GM13977 (cell line): ENCODE measurements at regions not wholly inside any gene's neighbourhood (a gene's known extent, or its start where the extent isn't known, plus 50 kb on each side); places are given as distances from the start of the nearest gene placed in this dataset.

Source experiments
- DNase-seq: peaks from one replicate; pipeline ENCODE4 v3.0.0; 2012; ENCODE audit warnings: low spot score
- CTCF ChIP-seq: IDR thresholded peaks from 2 replicates; pipeline ENCODE4 v1.5.1; 2012; ENCODE audit warnings: mild to moderate bottlenecking, control low read depth; ENCODE audit not compliant: insufficient read depth; ENCODE audit errors: extremely low read depth, missing control alignments
- in situ Hi-C: fragments of 300-500 bp; cut with MboI; formaldehyde crosslinking; loops from one replicate; pipeline ENCODE4 v1.12.0; 2022; ENCODE audit warnings: low sequenced_read_pairs, low pct_unique_long_range_greater_than_20kb, mixed read lengths, inconsistent platforms; ENCODE audit not compliant: unreplicated experiment

GRCh38 chr7:46850563-46851330, 731.2 kb downstream of the TNS3 start:
- DNase-seq, result no peak
- in situ Hi-C loops, result no loop called here
- TF ChIP-seq CTCF, result no peak

DNA sequence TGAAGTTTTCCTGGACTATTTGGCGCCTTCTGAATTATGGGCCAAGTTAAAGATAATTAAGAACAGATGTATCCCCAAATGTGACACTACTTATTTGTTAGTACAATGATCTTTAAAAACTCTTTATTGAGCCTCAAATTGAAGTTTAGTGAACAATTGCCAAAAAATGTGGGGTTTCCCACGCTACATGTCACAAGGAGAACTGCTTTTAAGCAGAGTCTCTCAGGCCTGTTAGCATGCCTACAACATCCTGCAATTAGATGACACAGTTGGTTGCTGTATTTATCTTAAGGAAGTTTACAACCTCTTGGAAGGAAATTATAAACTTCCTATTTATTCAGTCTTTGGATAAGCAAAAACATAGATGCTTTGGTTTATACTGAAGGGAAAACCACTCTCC, 733.0 kb downstream of the TNS3 start:
- in situ Hi-C loops, result no loop called here
- DNase-seq, result no peak
- no peak for TF ChIP-seq CTCF

GRCh38 chr7:46848311-46848710, 733.6 kb downstream of the TNS3 start:
- no peak for TF ChIP-seq CTCF
- DNase-seq, result no peak
- in situ Hi-C loops, result no loop called here

GRCh38 chr7:46847126-46847525, 734.8 kb downstream of the TNS3 start:
- DNase-seq, result no peak
- in situ Hi-C loops, result no loop called here
- no peak for TF ChIP-seq CTCF

- no peak for TF ChIP-seq CTCF
- DNase-seq, result no peak
- in situ Hi-C loops, result no loop called here
Observed at GRCh38 chr7:46844486-46844885, 737.4 kb downstream of the TNS3 start.

DNA sequence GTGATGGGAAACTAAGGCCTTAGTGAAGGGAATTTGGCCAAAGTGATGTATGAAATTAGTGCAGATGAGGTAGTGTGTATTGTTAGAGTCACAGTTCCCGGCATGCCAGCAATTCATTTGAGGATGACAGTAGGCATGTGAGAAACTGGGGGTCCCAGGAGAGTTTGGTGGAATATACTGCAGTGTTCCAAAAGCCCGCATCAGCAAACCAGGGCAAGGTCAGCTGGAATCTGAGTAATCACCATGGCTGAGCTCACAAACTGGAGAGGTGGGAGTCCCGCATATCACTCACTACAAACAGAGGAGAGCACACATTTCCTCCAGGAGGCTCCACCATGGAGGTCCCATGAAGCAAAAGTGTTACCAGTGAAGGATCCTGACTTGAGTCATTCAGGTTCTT, 740.7 kb downstream of the TNS3 start:
- DNase-seq, result no peak
- TF ChIP-seq CTCF, result no peak
- in situ Hi-C loops, result no loop called here

DNA sequence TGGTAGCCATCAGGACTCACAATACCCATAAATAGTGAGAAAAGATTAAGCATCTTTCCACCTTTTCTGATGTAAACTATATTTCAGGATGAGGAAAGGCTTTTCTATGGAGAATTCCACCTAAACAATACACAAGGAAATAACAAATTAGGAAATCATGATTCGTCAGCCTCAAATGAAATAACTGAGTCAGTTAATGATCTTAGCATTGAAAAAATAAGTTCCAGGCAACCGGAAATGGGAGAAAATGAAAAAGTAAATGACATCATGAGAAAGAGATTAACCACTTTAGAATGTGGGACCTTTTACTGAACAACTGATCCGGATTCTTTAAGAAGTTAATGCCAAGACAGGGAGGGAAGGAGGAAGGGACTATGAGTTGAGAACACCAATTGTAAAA, 742.3 kb downstream of the TNS3 start:
- DNase-seq, result no peak
- in situ Hi-C loops, result no loop called here
- TF ChIP-seq CTCF, result no peak
